ENCODE measurements at regions not wholly inside any gene's neighbourhood (a gene's known extent, or its start where the extent isn't known, plus 50 kb on each side); places are given as distances from the start of the nearest gene placed in this dataset.

- RAD21 ChIA-PET (ENCODE audit: low non-redundant PET in 1 of 2, low total read pairs in 2 of 2, uncharacterized antibody in 2 of 2, unreplicated experiment in 2 of 2): no interaction called here
- H3K27me3 ChIP-seq (ENCODE audit: insufficient read depth, low read length): no peaks in the 10 kb centered on the region
Observed at GRCh38 chr5:3538886-3539285, 56.7 kb upstream of the IRX1 start.

More at GRCh38 chr5:3538886-3539285, 56.7 kb upstream of the IRX1 start:
- Histone ChIP-seq H3K27ac (ENCODE audit: low read depth, low read length) (no peak overlapping the region), H3K9me2 (ENCODE audit: insufficient read depth) (no peaks in the 10 kb centered on the region), H2AFZ (ENCODE audit: low read depth, low read length, poor library complexity, severe bottlenecking) (no peak overlapping the region), H3K4me1 (ENCODE audit: control insufficient read depth in 1 of 2, insufficient read depth in 2 of 2, low read length in 2 of 2) (no peaks in the 10 kb centered on the region), H3K9ac (ENCODE audit: low read length) (no peak overlapping the region), H3K36me3 (ENCODE audit: control insufficient read depth in 1 of 2, insufficient read depth in 2 of 2, low read length in 2 of 2) (no peaks in the 10 kb centered on the region), H3K4me2 (ENCODE audit: low read length) (no peak overlapping the region), H3K4me3 (replicated peaks in 1 of 2; ENCODE audit: low read depth in 1 of 2, low read length in 2 of 2) (no peak overlapping the region), H3K9me3 (ENCODE audit: control insufficient read depth in 1 of 2, insufficient read depth in 1 of 2, low read depth in 1 of 2, low read length in 2 of 2) (peaks cover 3 to 30% of the 10 kb centered on the region in 2 experiments; a peak in 2 of 4 replicates), H3K79me2 (ENCODE audit: insufficient read depth, low read length) (no peaks in the 10 kb centered on the region), H4K20me1 (ENCODE audit: insufficient read depth) (no peaks in the 10 kb centered on the region)
- intact Hi-C loops (cut with micrococcal nuclease): no loop called here
- ATAC-seq: no peak
- no peak for DNase-seq (ENCODE audit: low read depth, low spot score)
- no peak for TF ChIP-seq SP1 (IDR thresholded peaks at IDR 0.05; ENCODE audit: low read depth)
- no peak for TF ChIP-seq CTCF (IDR thresholded peaks at IDR 0.05 in 2 of 3, conservative IDR thresholded peaks at IDR 0.05 in 1 of 3; ENCODE audit: borderline replicate concordance in 1 of 3, insufficient read depth in 1 of 3, low read depth in 2 of 3, low read length in 2 of 3)
- TF ChIP-seq, protein P1, sequence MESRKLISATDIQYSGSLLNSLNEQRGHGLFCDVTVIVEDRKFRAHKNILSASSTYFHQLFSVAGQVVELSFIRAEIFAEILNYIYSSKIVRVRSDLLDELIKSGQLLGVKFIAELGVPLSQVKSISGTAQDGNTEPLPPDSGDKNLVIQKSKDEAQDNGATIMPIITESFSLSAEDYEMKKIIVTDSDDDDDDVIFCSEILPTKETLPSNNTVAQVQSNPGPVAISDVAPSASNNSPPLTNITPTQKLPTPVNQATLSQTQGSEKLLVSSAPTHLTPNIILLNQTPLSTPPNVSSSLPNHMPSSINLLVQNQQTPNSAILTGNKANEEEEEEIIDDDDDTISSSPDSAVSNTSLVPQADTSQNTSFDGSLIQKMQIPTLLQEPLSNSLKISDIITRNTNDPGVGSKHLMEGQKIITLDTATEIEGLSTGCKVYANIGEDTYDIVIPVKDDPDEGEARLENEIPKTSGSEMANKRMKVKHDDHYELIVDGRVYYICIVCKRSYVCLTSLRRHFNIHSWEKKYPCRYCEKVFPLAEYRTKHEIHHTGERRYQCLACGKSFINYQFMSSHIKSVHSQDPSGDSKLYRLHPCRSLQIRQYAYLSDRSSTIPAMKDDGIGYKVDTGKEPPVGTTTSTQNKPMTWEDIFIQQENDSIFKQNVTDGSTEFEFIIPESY (IDR thresholded peaks at IDR 0.05; ENCODE audit: extremely low read depth, insufficient replicate concordance, low read length): no peak
- no peak for TF ChIP-seq CBX3 (IDR thresholded peaks at IDR 0.05; ENCODE audit: low read depth)
- no peak for TF ChIP-seq EGR1 (IDR thresholded peaks at IDR 0.05; ENCODE audit: low read depth)
- no peak for TF ChIP-seq MAX (IDR thresholded peaks at IDR 0.05)
- TF ChIP-seq JUND (IDR thresholded peaks at IDR 0.05): no peak
- no peak for TF ChIP-seq FOSL1 (IDR thresholded peaks at IDR 0.05; ENCODE audit: low read depth)
- ChIA-PET POLR2A (no interaction called here), CTCF (no interaction called here)
- BruUV-seq (replicated peaks): no TSS peak
